ENCODE measurements at regions not wholly inside any gene's neighbourhood (a gene's known extent, or its start where the extent isn't known, plus 50 kb on each side); places are given as distances from the start of the nearest gene placed in this dataset.

- TF ChIP-seq GATA2 (IDR thresholded peaks at IDR 0.05; ENCODE audit: low read depth, low read length) (no peak), GATA3 (IDR thresholded peaks at IDR 0.05; ENCODE audit: low read depth, low read length) (no peak)
These were observed 899.3 kb downstream of the TRIB2 start for GRCh38 chr2:13616059-13616458.

- TF ChIP-seq GATA3 (IDR thresholded peaks at IDR 0.05; ENCODE audit: low read depth, low read length), result no peak
- no peak for TF ChIP-seq GATA2 (IDR thresholded peaks at IDR 0.05; ENCODE audit: low read depth, low read length)
These were observed 899.9 kb downstream of the TRIB2 start for GRCh38 chr2:13616616-13617015.

- no peak for TF ChIP-seq GATA2 (IDR thresholded peaks at IDR 0.05; ENCODE audit: low read depth, low read length)
- TF ChIP-seq GATA3 (IDR thresholded peaks at IDR 0.05; ENCODE audit: low read depth, low read length), result no peak
These were observed 911.4 kb downstream of the TRIB2 start for GRCh38 chr2:13628122-13628521.

GRCh38 chr2:13638181-13638580 lies 921.4 kb downstream of the TRIB2 start:
- TF ChIP-seq GATA3 (IDR thresholded peaks at IDR 0.05; ENCODE audit: low read depth, low read length), result no peak
- no peak for TF ChIP-seq GATA2 (IDR thresholded peaks at IDR 0.05; ENCODE audit: low read depth, low read length)

GRCh38 chr2:13649918-13650317 lies 933.2 kb downstream of the TRIB2 start:
- TF ChIP-seq GATA3 (IDR thresholded peaks at IDR 0.05; ENCODE audit: low read depth, low read length), result no peak
- no peak for TF ChIP-seq GATA2 (IDR thresholded peaks at IDR 0.05; ENCODE audit: low read depth, low read length)

GRCh38 chr2:13650586-13651180 lies 933.9 kb downstream of the TRIB2 start:
- TF ChIP-seq GATA2 (IDR thresholded peaks at IDR 0.05; ENCODE audit: low read depth, low read length) (no peak), GATA3 (IDR thresholded peaks at IDR 0.05; ENCODE audit: low read depth, low read length) (no peak)

- TF ChIP-seq GATA2 (IDR thresholded peaks at IDR 0.05; ENCODE audit: low read depth, low read length) (no peak), GATA3 (IDR thresholded peaks at IDR 0.05; ENCODE audit: low read depth, low read length) (no peak)
These were observed 935.0 kb downstream of the TRIB2 start for GRCh38 chr2:13651684-13652131.

GRCh38 chr2:13652531-13653313 lies 936.0 kb downstream of the TRIB2 start:
- TF ChIP-seq GATA3 (IDR thresholded peaks at IDR 0.05; ENCODE audit: low read depth, low read length), result no peak
- TF ChIP-seq GATA2 (IDR thresholded peaks at IDR 0.05; ENCODE audit: low read depth, low read length), result no peak

- TF ChIP-seq GATA3 (IDR thresholded peaks at IDR 0.05; ENCODE audit: low read depth, low read length), result no peak
These were observed 937.7 kb downstream of the TRIB2 start for GRCh38 chr2:13654416-13654815.

- TF ChIP-seq GATA2 (IDR thresholded peaks at IDR 0.05; ENCODE audit: low read depth, low read length) (no peak), GATA3 (IDR thresholded peaks at IDR 0.05; ENCODE audit: low read depth, low read length) (no peak)
These were observed 943.5 kb downstream of the TRIB2 start for GRCh38 chr2:13660231-13660630.

GRCh38 chr2:13662055-13662454 lies 945.3 kb downstream of the TRIB2 start:
- no peak for TF ChIP-seq GATA3 (IDR thresholded peaks at IDR 0.05; ENCODE audit: low read depth, low read length)
- no peak for TF ChIP-seq GATA2 (IDR thresholded peaks at IDR 0.05; ENCODE audit: low read depth, low read length)

GRCh38 chr2:13666582-13667414 lies 950.1 kb downstream of the TRIB2 start:
- TF ChIP-seq GATA2 (IDR thresholded peaks at IDR 0.05; ENCODE audit: low read depth, low read length) (no peak), GATA3 (IDR thresholded peaks at IDR 0.05; ENCODE audit: low read depth, low read length) (no peak)

GRCh38 chr2:13667415-13667757 lies 950.6 kb downstream of the TRIB2 start:
- TF ChIP-seq GATA2 (IDR thresholded peaks at IDR 0.05; ENCODE audit: low read depth, low read length) (no peak), GATA3 (IDR thresholded peaks at IDR 0.05; ENCODE audit: low read depth, low read length) (no peak)

GRCh38 chr2:13669607-13670006 lies 952.9 kb downstream of the TRIB2 start:
- TF ChIP-seq GATA3 (IDR thresholded peaks at IDR 0.05; ENCODE audit: low read depth, low read length) (no peak), GATA2 (IDR thresholded peaks at IDR 0.05; ENCODE audit: low read depth, low read length) (no peak)

Data from SH-SY5Y (cell line).